CD14-positive monocyte (primary cell): ENCODE measurements at regions not wholly inside any gene's neighbourhood (a gene's known extent, or its start where the extent isn't known, plus 50 kb on each side); places are given as distances from the start of the nearest gene placed in this dataset.

Experiments used
- DNase-seq, 3 donors: peaks; one replicate each; pipeline ENCODE4 v3.0.0-alpha.2; 2011 to 2022
- H2AFZ ChIP-seq: 2 replicates; pipeline ENCODE4 v1.6.0; 2012; ENCODE audit warnings: mild to moderate bottlenecking, low read depth, low read length, inconsistent platforms; ENCODE audit not compliant: insufficient read depth, poor library complexity, severe bottlenecking
- H3K27ac ChIP-seq, 2 donors: 1 replicate in 1 of 2; 2 replicates in 1 of 2; pipeline ENCODE4 v1.5.1; 2012 to 2013; ENCODE audit warnings: low read length in 2 of 2, control low read depth in 1 of 2, inconsistent platforms in 1 of 2, low read depth in 1 of 2, mild to moderate bottlenecking in 1 of 2
- H3K27me3 ChIP-seq, 2 donors: one replicate each; pipeline versions ENCODE4 v1.6.0 to v1.6.1; 2011 to 2013; ENCODE audit warnings: low read length in 2 of 2; ENCODE audit not compliant: control insufficient read depth in 2 of 2, insufficient read depth in 2 of 2
- H3K36me3 ChIP-seq, 2 donors: replicated peaks in 1 of 2; 1 replicate in 1 of 2; 2 replicates in 1 of 2; pipeline versions ENCODE4 v1.5.1 to v1.6.1; 2012 to 2013; ENCODE audit warnings: low read length in 2 of 2, control low read depth in 1 of 2, inconsistent platforms in 1 of 2, mild to moderate bottlenecking in 1 of 2; ENCODE audit not compliant: insufficient read depth in 2 of 2, control insufficient read depth in 1 of 2
- H3K4me1 ChIP-seq, 2 donors: 1 replicate in 1 of 2; 2 replicates in 1 of 2; pipeline versions ENCODE4 v1.5.1 to v1.6.1; 2012 to 2013; ENCODE audit warnings: low read length in 2 of 2, control low read depth in 1 of 2, inconsistent platforms in 1 of 2, mild to moderate bottlenecking in 1 of 2, moderate library complexity in 1 of 2; ENCODE audit not compliant: insufficient read depth in 2 of 2, control insufficient read depth in 1 of 2
- H3K4me2 ChIP-seq: replicated peaks from 2 replicates; pipeline ENCODE3; 2012; ENCODE audit warnings: low read length, moderate library complexity, mild to moderate bottlenecking; ENCODE audit not compliant: poor library complexity, severe bottlenecking; ENCODE audit errors: extremely low read depth
- H3K4me3 ChIP-seq, 3 experiments: fragments of 200-600 bp in 1 of 3; sonication (generic) in 1 of 3; replicated peaks in 1 of 3; 1 replicate in 2 of 3; 2 replicates in 1 of 3; pipeline ENCODE4 v1.5.1; 2011 to 2013; ENCODE audit warnings: low read length in 3 of 3, mild to moderate bottlenecking in 3 of 3, control low read depth in 2 of 3, low read depth in 2 of 3, inconsistent platforms in 1 of 3, moderate library complexity in 1 of 3
- H3K79me2 ChIP-seq: 2 replicates; pipeline ENCODE4 v1.6.0; 2012; ENCODE audit warnings: mild to moderate bottlenecking, control low read depth, inconsistent platforms, low read length, moderate library complexity; ENCODE audit not compliant: insufficient read depth
- H3K9ac ChIP-seq: 2 replicates; pipeline ENCODE4 v1.6.0; 2017; ENCODE audit warnings: low read length, mild to moderate bottlenecking; ENCODE audit not compliant: insufficient read depth, poor library complexity, severe bottlenecking
- H3K9me3 ChIP-seq, 2 donors: replicated peaks in 1 of 2; 1 replicate in 1 of 2; 2 replicates in 1 of 2; pipeline versions ENCODE4 v1.5.1 to v1.6.1; 2012 to 2013; ENCODE audit warnings: low read length in 2 of 2, control low read depth in 1 of 2; ENCODE audit not compliant: control insufficient read depth in 1 of 2, insufficient read depth in 1 of 2
- H4K20me1 ChIP-seq: 2 replicates; pipeline ENCODE4 v1.6.0; 2012; ENCODE audit warnings: mild to moderate bottlenecking, low read length, control low read depth, moderate library complexity; ENCODE audit not compliant: insufficient read depth
- H3K27ac Mint-ChIP-seq, 7 donors: one replicate each; pipeline ENCODE4 v1.8.0; 2020; ENCODE audit warnings: mild to moderate bottlenecking in 7 of 7, mixed read lengths in 7 of 7, moderate library complexity in 6 of 7, inconsistent platforms in 2 of 7
- H3K27me3 Mint-ChIP-seq, 3 donors: one replicate each; pipeline ENCODE4 v1.8.0; 2021 to 2022; ENCODE audit warnings: low read depth in 3 of 3, mild to moderate bottlenecking in 3 of 3, mixed read lengths in 3 of 3, moderate library complexity in 3 of 3, inconsistent platforms in 1 of 3
- H3K36me3 Mint-ChIP-seq, 2 donors: one replicate each; pipeline ENCODE4 v1.8.0; 2020; ENCODE audit warnings: mixed read lengths in 2 of 2, inconsistent platforms in 1 of 2, mild to moderate bottlenecking in 1 of 2
- H3K4me1 Mint-ChIP-seq: one replicate; pipeline ENCODE4 v1.8.0; 2020; ENCODE audit warnings: mild to moderate bottlenecking, mixed read lengths
- H3K4me3 Mint-ChIP-seq, 2 donors: one replicate each; pipeline ENCODE4 v1.8.0; 2020; ENCODE audit warnings: mild to moderate bottlenecking in 2 of 2, mixed read lengths in 2 of 2, moderate library complexity in 1 of 2
- H3K9me3 Mint-ChIP-seq, 7 donors: one replicate each; pipeline ENCODE4 v1.8.0; 2020 to 2022; ENCODE audit warnings: mixed read lengths in 7 of 7, mild to moderate bottlenecking in 6 of 7, moderate library complexity in 6 of 7, inconsistent platforms in 2 of 7
- WGBS: methylation state at CpG from one replicate; pipeline ENCODE4 v1.1.5; 2013; ENCODE audit warnings: missing lambda C conversion rate; ENCODE audit not compliant: insufficient coverage; 5-methylcytosine and 5-hydroxymethylcytosine counted together
- intact Hi-C, 2 donors: fragments of 100-400 bp; cut with micrococcal nuclease; formaldehyde crosslinking; loops; one replicate each; pipeline versions ENCODE4 v1.15.0 to v1.15.1; 2023
- TF ChIP-seq, protein P1 (sequence below): fragments of 200-600 bp; IDR thresholded peaks from one replicate; pipeline ENCODE4 v1.8.0; 2022; ENCODE audit warnings: antibody characterized with exemption, mild to moderate bottlenecking

DNA sequence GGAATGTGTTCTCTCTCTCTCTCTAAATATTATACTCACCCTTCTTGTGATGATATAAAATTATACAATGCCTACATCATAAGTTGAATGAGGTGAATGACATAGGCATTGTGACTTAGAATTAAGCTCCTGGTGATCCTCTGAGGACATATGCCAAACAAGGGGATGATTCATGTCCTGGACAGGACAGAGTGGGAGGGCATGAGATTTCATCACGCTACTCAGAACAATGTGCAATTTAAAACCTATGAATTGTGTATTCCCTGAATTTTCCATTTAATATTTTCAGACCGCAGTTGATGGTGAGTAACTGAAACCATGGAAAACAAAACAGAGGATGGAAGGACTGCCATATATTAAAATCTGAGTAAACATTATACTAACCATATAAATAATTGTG is 782.2 kb upstream of the NUDT12 start:
- no peaks in the 10 kb centered on the region for H3K27me3 Mint-ChIP-seq
- no peak overlapping the region for H3K27ac Mint-ChIP-seq
- Histone ChIP-seq H2AFZ (no peak overlapping the region), H3K9ac (no peak overlapping the region), H3K4me3 (no peak overlapping the region), H3K9me3 (no peaks in the 10 kb centered on the region), H3K4me1 (no peaks in the 10 kb centered on the region), H3K27ac (no peak overlapping the region), H3K36me3 (no peaks in the 10 kb centered on the region), H3K27me3 (no peaks in the 10 kb centered on the region), H3K4me2 (no peak overlapping the region), H3K79me2 (no peaks in the 10 kb centered on the region), H4K20me1 (no peaks in the 10 kb centered on the region)
- no peaks in the 10 kb centered on the region for H3K9me3 Mint-ChIP-seq
- intact Hi-C loops = no loop called here
- TF ChIP-seq, protein P1, sequence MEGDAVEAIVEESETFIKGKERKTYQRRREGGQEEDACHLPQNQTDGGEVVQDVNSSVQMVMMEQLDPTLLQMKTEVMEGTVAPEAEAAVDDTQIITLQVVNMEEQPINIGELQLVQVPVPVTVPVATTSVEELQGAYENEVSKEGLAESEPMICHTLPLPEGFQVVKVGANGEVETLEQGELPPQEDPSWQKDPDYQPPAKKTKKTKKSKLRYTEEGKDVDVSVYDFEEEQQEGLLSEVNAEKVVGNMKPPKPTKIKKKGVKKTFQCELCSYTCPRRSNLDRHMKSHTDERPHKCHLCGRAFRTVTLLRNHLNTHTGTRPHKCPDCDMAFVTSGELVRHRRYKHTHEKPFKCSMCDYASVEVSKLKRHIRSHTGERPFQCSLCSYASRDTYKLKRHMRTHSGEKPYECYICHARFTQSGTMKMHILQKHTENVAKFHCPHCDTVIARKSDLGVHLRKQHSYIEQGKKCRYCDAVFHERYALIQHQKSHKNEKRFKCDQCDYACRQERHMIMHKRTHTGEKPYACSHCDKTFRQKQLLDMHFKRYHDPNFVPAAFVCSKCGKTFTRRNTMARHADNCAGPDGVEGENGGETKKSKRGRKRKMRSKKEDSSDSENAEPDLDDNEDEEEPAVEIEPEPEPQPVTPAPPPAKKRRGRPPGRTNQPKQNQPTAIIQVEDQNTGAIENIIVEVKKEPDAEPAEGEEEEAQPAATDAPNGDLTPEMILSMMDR = no peak
- no peak for DNase-seq
- no peak overlapping the region for H3K4me3 Mint-ChIP-seq
- no peaks in the 10 kb centered on the region for H3K36me3 Mint-ChIP-seq
- no peaks in the 10 kb centered on the region for H3K4me1 Mint-ChIP-seq
- WGBS = no CpG with 5 or more reads among the region's 2 CpGs

DNA sequence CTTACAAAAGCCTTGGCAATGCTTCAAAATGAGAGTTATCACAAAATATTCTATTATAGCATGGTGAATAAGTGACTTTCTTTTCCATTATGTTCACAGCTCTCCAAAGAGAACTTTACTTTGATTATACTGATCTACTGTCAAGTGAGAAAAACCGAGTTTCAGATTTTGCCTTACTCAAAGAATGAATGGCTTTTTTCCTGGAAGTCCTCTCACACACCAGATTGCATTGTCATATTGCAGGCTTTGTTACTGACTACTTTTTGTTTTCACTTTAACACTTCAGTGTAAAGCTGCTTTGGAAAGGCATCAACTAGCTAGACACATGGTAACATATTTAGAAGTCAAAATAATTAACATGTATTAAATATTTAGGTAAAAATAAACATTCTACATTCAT is 765.2 kb upstream of the NUDT12 start:
- Histone ChIP-seq H3K79me2 (no peaks in the 10 kb centered on the region), H4K20me1 (no peaks in the 10 kb centered on the region), H3K27me3 (no peaks in the 10 kb centered on the region), H3K4me1 (no peaks in the 10 kb centered on the region), H3K9ac (no peak overlapping the region), H3K4me3 (no peak overlapping the region), H3K36me3 (no peaks in the 10 kb centered on the region), H3K9me3 (peaks cover 0 to 4% of the 10 kb centered on the region in 2 donors), H3K4me2 (no peak overlapping the region), H3K27ac (no peak overlapping the region), H2AFZ (no peak overlapping the region)
- peaks cover 0 to 3% (median 0%) of the 10 kb centered on the region in 7 donors for H3K9me3 Mint-ChIP-seq
- no peak overlapping the region for H3K27ac Mint-ChIP-seq
- intact Hi-C loops = no loop called here
- H3K4me1 Mint-ChIP-seq = no peaks in the 10 kb centered on the region
- H3K36me3 Mint-ChIP-seq = no peaks in the 10 kb centered on the region
- DNase-seq = no peak
- H3K27me3 Mint-ChIP-seq = peaks cover 0 to 1% (median 0%) of the 10 kb centered on the region in 3 donors
- no peak overlapping the region for H3K4me3 Mint-ChIP-seq
- WGBS = 80% methylated on average over 1 of the region's 1 CpG
- TF ChIP-seq, protein P1 = no peak
